Ammon's horn (tissue), 1 donor: ENCODE measurements at regions not wholly inside any gene's neighbourhood (a gene's known extent, or its start where the extent isn't known, plus 50 kb on each side); places are given as distances from the start of the nearest gene placed in this dataset.
"Not testable (repeated sequence)": the region's sequence is repeated elsewhere in the genome, so short reads cannot be mapped to it uniquely, and the experiment has no call there.

ENCODE experiments used
- DNase-seq: peaks from one replicate; pipeline ENCODE4 v3.0.0-alpha.2; 2016; ENCODE audit warnings: low spot score

DNA sequence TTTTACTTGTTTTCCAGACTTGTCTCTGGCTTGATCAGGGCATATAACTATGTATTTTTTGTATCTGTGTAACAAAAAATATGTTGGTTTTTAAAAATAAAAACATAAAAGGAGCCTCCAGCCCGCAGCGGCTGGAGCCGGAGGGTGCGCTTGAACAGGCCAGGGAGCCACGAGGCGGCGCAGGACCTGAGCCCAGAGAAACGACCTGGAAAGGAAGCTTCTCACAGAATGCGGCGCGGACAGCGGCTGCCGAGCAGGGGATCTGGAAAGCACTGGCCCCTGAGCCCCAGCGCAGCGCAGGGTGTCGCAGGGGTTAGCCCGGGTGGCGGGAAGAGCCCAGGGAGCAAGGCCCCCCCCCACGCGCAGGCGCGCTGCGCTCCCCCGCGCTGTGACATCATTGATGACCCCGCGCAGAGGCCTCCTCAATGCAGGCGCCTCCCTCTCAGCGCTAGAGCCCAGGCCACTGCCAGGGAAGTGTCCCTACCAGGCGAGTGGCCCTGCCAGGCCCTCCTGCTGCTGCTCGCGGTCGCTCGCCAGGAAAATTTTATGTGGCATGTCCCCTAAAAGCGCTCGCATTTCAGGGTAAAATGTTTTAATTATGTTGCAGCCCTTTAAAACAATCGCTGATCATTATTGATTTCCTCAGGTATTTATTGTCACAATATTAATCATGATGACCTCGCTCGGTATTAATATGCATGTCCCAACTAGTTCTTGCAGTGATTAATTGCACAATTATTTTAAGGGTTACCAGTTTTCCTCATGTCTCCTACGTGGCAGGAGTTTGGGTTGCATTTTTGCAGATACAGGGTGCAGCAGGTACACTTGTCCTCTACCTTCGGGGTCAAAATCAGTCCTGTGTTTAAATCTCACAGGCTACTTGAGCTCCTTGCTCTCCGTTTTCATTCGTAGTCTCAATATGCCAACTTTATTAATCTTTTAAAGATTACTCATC is 134.2 kb downstream of the USP22 start:
- peak; percentile 95 for DNase-seq

DNA sequence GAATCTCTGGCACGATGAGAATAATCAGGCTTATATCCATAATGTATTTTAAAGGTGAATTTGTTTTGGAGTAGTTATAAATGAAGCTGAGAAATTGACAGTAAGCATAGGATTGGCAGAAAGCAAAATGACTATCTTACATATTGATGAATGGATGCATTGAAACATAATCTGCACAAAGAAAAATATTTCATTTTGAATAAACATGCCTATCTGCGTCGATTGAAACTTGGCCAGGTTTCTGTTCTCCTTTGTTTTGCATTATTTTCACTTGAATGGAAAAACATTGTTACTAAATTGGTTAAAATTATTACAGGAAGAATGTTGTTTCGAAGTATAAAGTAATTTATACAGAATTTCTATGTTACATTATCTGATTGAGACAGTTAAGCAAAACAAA is 128.2 kb downstream of the USP22 start:
- DNase-seq, result no peak

DNA sequence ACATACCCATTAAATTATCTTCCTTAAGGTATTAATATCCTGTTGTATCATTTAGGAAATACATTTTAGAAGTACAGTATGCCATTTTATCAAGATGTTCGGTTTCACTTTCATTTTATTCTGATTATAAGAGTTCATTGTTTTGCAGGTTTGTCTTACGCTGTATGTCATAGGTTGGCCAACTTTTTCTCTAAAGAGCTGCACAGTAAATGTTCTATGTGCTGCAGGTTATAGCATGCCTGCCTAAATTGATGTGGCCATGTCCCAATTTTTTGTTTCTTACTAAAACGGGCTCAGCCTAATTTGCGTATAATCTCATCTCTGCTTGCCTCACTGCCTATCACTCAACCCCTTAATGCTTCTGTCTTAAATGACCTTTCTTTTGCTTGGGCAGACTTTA is 126.4 kb downstream of the USP22 start:
- DNase-seq, result no peak

DNA sequence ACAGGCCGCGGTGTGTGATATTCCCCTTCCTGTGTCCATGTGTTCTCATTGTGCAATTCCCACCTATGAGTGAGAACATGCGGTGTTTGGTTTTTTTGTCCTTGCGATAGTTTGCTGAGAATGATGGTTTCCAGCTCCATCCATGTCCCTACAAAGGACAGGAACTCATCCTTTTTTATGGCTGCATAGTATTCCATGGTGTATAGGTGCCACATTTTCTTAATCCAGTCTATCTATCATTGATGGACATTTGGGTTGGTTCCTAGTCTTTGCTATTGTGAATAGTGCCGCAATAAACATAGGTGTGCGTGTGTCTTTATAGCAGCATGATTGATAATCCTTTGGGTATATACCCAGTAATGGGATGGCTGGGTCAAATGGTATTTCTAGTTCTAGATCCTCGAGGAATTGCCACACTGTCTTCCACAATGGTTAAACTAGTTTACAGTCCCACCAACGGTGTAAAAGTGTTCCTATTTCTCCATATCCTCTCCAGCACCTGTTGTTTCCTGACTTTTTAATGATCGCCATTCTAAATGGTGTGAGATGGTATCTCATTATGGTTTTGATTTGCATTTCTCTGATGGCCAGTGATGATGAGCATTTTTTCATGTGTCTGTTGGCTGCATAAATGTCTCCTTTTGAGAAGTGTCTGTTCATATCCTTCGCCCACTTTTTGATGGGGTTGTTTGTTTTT is 125.1 kb downstream of the USP22 start:
- DNase-seq, result not testable (repeated sequence)

DNA sequence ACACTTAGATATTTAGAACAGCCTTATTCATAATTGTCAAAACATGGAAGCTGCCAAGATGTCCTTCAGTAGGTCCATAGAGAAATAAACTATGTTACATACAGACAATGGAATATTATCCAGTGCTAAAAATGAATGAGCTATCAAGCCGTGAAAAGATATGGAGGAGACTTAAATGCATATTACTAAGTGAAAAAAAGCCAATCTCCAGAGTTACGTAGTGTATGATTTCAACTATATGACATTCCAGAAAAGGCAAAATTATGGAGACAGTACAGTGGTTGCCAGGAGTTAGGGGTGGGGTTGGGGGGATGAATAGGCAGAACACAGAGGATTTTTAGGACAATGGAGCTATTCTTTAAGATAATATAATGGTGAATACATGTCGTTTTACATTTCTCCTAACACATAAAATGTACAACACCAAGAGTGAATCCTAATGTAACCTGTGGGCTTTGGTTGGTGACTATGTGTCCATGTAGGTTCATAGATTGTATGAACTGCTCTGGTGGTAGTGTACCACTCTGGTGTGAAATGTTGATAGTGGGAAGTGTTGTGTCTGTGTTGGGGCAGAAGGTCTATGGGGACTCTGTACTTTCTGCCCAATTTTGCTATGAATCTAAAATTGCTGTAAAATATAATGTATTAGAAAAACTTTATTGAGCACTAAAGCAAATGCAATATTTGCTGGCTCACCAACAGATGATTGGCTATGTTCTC is 122.6 kb downstream of the USP22 start:
- DNase-seq, result no peak

DNA sequence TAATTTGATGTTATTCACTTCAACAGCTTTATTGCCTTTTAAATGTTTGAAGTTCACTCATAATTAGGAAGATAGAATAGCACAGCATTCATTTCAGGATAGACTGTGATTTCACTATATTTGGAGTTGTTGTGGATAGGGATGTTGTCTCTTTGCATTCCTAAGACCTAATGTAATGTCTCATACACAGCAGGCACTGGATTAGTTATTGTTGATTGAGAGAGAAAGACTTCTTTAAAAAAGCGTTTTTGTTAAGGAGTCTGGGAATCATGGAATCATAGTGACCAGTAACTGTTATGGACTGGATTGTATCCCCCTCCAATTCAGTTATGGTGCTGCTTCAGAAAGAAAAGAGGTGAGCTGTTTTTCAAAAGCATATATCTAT is 122.0 kb downstream of the USP22 start:
- no peak for DNase-seq

DNA sequence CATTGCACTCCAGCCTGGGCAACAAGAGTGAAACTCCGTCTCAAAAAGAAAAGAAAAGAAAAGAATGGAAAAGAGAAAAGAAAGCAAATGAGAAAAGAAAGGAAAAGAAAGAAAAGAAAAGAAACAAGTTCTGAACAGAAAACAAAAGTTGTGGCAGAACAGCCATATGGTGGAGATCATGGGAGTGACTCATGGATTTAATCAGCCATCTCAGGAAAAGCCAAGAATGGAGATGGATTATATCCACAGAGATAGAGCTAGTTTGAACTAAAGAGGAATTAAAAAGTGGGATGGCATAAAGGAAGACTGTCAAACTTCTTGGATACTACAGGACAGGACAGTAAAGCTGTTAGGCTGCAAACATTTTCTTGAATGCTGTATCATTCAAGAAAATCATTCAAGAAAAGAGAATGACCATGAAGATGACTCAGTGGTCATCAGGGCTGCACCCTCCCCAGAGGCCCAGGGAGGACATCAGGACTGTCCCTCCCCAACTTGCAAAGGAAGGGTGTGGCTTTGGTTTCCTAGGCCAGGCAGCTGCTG is 120.6 kb downstream of the USP22 start:
- no peak for DNase-seq

DNA sequence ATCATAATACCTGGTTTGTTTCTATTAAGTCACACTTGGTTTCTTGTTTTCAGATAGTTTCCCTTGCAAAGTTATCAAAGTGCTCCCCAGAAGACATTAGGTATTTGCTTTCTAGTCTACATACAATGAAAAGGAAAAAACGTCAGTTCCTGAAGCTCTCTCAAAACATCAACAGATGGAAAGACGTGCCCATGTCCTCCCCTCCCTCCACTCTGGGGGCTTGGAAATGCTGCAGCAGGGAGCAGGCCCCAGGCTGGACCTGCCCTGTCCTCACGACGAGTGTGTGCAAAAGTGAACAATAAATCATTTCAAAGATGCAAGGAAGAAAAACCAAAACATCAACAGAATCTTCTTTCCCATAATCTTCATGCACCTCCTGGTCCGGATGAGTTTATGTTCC is 118.5 kb downstream of the USP22 start:
- DNase-seq, result no peak

DNA sequence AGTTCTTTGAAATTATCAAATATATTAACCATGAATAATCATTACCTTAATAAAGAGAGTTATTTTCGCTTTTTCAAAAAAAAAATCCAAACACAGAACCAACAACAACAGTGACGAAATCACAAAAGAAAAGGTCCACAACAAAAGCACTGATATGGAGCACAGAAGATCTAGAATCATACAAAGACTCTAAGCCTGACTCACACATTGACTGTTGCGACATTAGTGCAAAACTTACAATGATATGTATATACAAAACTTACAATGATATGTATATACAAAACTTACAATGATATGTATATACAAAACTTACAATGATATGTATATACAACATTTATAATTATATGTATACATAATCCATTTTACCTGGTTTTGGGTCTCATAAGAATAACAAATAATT is 117.7 kb downstream of the USP22 start:
- no peak for DNase-seq

DNA sequence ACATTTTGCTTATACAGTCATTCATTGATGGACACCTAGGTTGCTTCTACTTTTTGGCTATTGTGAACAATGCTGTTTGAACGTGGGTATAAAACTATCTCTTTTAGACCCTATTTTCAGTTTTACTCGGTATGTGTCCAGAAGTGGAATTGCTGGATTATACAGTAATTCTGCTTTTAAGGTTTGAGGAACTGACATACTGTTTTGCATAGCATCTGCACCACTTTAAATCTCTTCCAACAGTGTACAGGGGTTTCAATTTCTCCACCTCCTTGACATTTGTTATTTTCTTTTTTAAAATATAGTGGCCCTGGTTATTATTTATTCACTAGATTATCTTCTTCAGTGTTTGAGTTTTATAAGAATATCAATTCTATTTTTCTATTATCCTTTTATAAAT is 116.9 kb downstream of the USP22 start:
- DNase-seq, result no peak

DNA sequence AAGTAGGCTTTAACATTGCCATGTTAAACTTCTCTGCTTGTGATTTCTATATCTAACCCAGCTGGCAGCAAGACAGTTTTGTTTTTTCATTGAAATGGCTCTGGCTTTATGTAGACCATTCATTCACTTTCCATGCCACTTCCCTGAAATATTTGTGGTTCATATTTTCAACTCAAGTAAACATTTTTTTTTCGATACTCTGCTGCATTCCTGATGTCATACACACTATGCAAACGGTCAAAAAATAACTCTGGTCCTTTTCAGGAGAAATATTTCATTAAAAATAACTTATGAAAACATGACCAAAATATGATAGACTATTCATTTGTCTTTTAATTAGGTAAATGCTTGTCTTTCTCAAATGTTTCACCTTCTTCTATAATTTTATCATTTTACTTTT is 116.3 kb downstream of the USP22 start:
- DNase-seq, result no peak

DNA sequence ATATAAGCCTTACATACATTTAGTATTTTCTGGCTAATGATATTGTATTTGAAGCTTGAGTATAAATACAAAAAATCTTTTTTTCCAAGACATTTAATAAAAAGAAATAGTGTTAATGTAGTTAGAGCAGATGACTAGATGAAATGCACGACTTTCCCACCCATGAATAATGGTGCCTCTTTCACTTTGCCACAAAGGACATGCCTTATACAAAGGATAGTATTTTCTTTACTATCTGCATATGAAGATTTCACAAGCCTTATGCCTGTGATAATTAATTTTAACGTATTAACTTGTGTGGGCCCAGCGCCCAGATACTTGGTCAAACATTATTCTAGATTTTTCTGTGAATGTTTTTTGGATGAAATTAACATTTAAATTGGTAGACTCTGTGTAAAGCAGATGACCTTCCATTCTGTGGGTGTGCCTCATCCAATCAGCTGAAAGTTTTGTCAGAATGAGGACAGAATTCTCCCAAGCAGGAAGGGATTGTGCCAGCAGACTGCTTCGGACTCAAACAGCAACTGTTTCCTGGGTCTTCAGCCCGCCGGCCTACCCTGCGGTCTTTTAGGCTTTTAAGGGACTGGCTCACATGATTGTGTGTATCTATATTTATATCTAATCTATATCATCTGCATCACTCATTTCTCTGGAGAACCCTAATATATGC is 115.4 kb downstream of the USP22 start:
- DNase-seq, result no peak

DNA sequence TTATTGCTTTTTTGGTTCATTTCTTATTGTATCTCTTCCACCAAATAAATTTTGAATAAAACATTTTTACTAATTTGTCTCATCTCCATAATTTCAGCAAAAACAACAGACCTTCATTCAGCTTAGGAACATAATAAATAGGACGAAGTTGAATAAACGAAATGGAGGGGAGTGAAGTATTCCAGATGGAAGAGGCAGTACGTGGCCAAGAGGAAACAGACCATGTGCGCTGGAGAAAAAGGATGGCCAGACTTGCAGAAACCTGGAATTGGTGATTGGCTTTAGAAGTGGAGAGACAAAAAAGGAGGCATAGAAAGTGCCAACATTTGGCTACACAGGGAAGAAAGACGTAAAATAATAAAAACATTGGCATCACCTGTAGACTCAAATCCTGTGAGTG is 113.5 kb downstream of the USP22 start:
- no peak for DNase-seq

DNA sequence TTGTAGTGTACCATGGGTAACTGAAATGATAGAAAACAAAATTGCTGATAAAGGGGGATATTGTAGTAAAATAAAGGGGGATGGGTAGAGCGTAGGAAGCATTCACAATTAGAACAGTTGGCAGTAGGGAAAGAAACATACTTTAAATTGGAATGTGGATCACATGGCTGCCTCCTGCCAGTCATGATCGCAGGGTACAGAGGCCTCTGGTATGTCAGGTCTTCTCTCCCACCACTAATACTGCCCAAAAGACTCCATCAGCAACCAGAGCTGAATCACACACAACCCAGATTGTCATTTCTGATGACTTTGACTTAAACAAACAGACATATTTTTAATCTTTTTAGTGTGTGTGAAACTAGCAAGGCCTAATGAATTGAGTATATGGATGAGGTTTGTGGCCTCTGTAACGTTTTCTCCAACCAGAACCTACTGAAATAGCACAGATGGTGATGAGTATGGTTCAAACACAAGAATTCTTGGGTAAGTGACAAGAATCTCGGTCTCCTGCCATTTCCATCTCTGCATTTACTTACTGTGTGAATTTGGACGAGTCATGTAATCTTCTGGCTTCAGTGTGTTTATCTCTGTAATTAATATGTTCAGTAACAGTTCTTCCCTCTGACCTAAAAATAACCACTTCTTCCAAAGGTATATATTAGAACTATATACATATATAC is 112.6 kb downstream of the USP22 start:
- DNase-seq, result no peak

DNA sequence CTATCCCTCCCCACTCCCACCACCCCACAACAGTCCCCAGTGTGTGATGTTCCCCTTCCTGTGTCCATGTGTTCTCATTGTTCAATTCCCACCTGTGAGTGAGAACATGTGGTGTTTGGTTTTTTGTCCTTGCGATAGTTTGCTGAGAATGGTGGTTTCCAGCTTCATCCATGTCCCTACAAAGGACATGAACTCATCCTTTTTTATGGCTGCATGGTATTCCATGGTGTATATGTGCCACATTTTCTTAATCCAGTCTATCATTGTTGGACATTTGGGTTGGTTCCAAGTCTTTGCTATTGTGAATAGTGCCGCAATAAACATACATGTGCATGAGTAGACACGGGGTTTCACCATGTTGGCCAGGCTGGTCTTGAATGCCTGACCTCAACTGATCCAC is 109.8 kb downstream of the USP22 start:
- not testable (repeated sequence) for DNase-seq

DNA sequence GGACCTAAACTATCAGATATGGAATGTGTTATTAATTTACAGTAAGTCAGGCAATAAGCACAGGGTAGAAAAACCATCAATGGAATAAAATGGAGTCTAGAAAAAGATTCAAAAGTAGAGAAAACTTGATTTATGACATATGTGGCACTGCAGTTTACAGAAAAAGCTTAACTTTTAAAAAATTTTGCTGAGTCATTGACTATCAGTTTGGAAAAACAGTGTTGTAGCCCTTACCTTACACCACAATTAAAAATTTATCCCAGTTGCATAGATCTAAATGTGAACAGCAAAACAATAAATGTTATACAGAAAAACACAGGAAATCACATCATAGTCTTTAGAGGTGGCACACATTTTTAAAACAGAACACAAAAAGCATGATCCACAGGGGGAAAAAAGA is 108.5 kb downstream of the USP22 start:
- no peak for DNase-seq

DNA sequence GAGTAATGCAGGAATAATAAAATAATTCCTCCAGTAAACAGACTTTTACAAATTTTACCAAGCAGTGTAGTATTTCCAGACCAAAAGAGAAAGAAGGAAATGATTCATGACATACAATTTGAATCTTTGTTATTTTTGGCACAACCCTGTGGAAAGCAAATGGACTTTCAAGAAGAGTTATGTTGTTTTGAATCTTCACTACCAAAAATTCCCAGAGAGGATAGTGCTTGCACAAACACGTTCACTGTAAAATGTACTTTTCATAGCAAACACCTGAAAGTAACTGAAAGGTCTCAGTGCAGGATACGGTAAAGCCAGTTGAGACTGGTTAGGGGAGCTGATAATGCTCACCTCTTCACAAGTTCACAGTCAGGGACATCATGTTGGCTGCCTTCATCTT is 107.1 kb downstream of the USP22 start:
- no peak for DNase-seq

DNA sequence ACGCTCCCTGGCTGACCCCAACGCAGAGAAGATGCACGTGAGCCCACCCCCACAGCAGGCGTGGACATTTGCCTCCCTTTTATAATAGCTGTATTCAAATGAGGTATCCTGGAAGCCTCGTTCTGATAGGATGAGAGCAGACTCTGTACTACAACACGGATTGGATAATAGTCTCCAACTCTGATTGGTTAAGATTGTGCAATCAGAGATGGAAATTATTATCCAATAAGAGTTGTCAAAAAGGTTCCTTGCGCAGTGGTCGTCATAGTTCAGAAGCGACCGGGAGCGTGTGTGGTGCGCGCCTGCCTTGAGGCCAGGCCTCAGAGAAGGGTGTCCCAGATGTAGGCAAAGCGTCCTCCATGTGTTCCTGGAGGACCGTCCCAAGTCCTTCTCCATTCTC is 104.6 kb downstream of the USP22 start:
- DNase-seq, result no peak

DNA sequence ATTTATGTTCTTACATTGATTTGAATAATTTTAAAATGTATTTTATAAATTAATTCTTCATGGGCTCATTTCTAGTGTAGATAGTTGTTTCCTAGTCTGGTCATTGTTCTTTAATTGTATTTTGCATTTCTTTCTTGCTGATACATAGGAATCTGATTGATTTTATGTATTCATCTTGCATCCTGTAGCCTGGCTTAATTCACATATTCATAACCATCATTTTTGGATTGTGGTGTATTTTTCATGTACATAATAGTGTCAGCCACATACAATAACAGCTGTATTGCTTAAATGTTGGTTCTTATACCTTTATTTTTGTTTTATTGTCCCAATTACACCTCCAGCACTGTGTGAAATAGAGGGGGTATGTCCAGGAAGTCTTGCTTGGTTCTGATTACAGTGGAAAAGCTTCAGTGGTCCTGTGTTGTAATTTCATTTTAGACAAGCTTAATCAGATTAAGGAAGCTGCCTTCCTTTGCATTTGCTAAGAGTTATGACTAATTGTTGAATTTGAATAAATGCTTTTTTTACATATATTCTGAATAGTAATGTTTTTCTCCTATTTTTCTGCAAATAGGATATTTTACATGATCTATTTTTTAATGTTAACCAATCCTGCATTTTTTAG is 103.7 kb downstream of the USP22 start:
- no peak for DNase-seq

DNA sequence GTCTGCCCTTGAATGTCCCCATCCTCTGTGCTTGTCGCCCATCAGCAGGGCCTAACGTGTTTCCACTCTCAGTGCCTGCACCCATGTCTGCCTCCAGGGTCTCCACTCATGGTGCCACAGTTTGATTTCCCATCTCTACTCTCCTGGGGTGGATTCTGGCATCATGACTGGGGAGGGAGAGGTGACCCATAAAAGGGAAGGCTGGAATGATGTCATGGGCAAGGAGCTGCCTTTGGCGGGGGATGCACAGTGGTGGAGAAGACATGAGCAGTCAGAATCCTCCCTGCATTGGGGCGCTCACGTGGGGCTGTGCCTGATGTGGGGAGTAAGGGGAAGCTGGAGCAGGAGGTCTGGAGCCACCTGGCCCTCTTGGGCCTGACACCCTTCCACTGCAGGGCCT is 100.9 kb downstream of the USP22 start:
- no peak for DNase-seq
